Activated CD8-positive, alpha-beta memory T cell treated with anti-CD3 and anti-CD28 coated beads for 36 hours (primary cell): ENCODE measurements at regions not wholly inside any gene's neighbourhood (a gene's known extent, or its start where the extent isn't known, plus 50 kb on each side); places are given as distances from the start of the nearest gene placed in this dataset.

Experiments used
- CTCF ChIA-PET: fragments of 350-600 bp; sonication (Branson Sonifier 250); formaldehyde crosslinking; loops from one replicate; lab custom pipeline; 2021; ENCODE audit warnings: antibody characterized with exemption; lab: Charles Lee
- POLR2A ChIA-PET: fragments of 350-600 bp; sonication (Branson Sonifier 250); formaldehyde crosslinking; loops from one replicate; lab custom pipeline; 2021; ENCODE audit warnings: antibody characterized with exemption; lab: Charles Lee

DNA sequence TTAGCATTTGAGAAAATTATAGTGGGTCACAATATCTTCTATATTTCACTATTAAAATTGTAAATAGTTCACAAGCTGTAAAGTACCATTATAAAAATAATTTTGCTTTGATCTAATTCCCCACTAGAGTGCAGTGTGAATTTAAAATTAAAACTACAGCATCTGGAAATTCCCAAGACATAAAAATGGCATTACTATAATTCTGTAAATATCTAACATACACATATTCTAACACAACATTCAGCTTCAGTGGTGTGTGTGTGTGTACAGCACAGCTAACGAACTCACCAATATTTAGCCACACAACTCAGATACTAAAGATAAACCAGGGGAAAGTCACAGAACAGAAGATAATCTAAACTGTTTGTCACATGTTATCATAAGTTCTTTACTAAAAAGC lies 424.9 kb upstream of the ZNF385D start:
- ChIA-PET POLR2A (no interaction called here), CTCF (no interaction called here)

- ChIA-PET POLR2A (no interaction called here), CTCF (no interaction called here)
Observed at GRCh38 chr3:22176911-22177310, 425.9 kb upstream of the ZNF385D start.

GRCh38 chr3:22189616-22190015 lies 438.6 kb upstream of the ZNF385D start:
- POLR2A ChIA-PET: no interaction called here
- CTCF ChIA-PET: no interaction called here

DNA sequence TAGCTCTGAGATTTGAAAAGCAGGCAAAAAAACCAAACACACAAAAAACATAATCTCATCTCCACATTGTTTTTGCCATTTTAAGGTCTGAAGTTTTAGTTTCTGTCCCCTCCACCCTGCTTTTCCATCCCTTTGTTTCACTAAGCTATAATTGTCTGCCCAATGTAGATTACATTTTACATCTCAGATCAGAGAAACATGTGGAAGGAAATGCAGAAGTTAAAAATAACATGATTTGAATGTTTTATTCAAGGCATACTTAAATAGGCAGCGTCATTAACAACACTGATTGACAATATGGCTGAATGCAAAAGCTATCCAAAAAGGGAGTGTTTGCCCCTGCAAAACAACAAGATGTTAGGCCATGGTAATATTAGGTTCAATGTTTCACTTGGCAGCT lies 448.1 kb upstream of the ZNF385D start:
- POLR2A ChIA-PET: no interaction called here

GRCh38 chr3:22208844-22209243 lies 457.8 kb upstream of the ZNF385D start:
- CTCF ChIA-PET: no interaction called here

More for the DNA sequence above, 448.1 kb upstream of the ZNF385D start:
- CTCF ChIA-PET: no interaction called here

DNA sequence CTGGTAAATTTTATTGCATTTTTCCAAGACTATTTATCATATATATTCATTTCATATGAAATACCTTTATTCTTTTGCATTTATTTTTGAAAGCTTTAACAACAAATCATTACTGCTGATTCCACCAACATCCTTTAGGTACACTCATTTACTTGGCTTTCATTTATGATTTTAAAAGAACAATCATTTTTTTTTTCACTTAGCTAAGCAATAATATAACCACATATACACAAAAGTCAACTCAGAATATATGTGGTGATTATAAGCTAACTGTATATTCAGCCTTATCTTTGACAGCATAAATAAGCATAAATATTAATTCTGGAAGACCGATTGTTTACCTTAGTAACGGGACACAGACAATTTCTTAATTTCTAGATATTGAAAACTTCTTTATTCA lies 458.6 kb upstream of the ZNF385D start:
- ChIA-PET POLR2A (no interaction called here), CTCF (no interaction called here)

More at GRCh38 chr3:22208844-22209243, 457.8 kb upstream of the ZNF385D start:
- POLR2A ChIA-PET: no interaction called here

DNA sequence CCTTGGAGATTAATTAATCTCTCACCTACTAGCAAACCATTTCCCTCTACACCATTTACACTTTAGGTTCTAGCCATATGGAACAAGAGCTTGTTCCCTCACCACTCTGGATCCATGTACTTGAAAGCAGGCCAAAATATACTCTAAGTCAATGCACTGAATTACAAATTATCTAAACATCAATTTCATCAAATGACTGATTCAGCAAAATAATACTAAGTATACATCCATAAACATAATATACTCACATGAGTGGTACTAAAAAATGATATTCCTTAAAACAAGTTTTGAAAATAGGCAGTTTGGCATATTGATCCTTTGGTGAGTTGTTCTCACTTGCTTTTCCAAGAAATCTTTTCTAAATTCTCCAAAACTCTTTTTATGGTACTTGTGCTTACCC lies 459.7 kb upstream of the ZNF385D start:
- CTCF ChIA-PET: interaction anchor here (0.5 kb wide), 1 partner anchor 171 kb away, joined by 3 read pairs; no protein-coding TSS in a partner anchor
- POLR2A ChIA-PET: no interaction called here

DNA sequence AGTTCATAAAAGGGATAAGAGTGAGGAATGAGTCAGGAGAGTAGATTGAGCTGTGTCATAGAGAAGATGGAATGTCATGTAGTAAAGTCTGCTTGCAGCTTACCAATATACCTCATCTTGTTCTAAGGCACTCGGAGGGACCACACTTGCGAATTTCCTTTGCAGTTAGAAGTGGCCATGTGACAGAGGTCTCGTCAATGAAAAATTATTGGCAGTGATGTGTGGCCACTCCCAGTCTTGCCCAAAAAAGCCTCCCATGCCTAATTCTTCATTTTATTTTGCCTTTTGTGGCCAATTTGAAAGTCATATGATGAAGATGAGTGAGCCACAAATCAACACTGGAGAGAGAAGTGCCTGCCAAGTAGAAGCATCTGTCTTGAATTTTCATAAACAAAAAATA lies 465.6 kb upstream of the ZNF385D start:
- CTCF ChIA-PET: no interaction called here
- POLR2A ChIA-PET: no interaction called here

GRCh38 chr3:22225161-22225560 lies 474.2 kb upstream of the ZNF385D start:
- ChIA-PET POLR2A (no interaction called here), CTCF (no interaction called here)

- ChIA-PET POLR2A (no interaction called here), CTCF (no interaction called here)
Observed at GRCh38 chr3:22228705-22229104, 477.7 kb upstream of the ZNF385D start.

DNA sequence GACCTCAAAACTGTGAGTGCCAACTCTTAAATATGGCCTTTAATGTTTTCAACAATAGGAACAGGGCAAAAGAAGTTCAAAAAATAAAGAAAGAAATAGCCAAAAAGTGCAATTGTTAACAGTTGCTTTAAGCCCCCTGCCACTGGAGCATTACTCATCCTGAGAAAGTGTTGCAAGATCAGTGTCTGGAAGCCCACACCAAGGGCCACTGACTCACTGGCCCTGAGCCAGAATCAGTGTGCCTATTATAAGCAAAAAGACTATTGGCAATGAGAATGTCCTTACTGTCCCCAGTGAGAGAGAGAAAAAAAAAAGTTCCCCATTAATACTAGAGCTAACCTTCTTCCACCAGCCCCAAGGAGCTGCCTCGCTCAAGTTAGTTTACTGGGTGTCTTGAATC lies 480.1 kb upstream of the ZNF385D start:
- CTCF ChIA-PET: interaction anchor here (0.6 kb wide), 1 partner anchor 580 kb away, joined by 6 read pairs; no protein-coding TSS in a partner anchor
- POLR2A ChIA-PET: no interaction called here

DNA sequence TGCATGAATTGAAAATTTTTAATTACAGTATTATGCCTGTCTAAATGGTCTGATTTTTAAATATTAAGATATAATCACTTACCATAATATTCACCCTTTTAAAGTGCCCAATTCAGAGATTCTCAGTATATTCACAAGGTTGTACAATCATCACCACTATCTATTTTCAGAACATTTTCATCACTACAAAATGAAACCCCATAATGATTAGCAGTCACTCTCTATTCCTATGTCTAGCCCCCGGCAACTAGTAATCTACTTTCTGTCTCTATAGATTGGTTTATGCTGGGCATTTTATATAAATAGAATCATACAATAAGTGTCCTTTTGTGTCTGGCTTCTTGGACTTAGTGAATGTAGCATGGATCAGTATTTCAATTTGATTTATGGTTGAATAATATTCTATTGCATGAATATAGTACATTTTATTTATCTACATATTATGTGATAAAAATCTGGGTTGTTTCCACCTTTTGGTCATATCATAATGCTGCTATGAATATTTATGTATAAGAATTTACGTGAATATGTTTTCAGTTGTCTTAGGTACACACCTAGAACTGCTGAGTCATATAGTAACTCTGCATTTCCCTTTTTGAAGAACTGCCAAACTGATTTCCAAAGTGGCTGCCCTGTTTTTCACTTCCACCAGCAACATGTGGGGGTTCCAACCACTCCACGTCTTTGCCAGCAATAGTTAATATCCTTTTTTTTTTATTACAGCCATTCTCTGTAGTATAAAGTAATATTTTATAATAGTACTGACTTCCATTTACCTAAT lies 485.7 kb upstream of the ZNF385D start:
- ChIA-PET CTCF (no interaction called here), POLR2A (no interaction called here)

GRCh38 chr3:22239011-22239410 lies 488.0 kb upstream of the ZNF385D start:
- POLR2A ChIA-PET: no interaction called here
- CTCF ChIA-PET: no interaction called here

GRCh38 chr3:22241110-22241509 lies 490.1 kb upstream of the ZNF385D start:
- CTCF ChIA-PET: no interaction called here

DNA sequence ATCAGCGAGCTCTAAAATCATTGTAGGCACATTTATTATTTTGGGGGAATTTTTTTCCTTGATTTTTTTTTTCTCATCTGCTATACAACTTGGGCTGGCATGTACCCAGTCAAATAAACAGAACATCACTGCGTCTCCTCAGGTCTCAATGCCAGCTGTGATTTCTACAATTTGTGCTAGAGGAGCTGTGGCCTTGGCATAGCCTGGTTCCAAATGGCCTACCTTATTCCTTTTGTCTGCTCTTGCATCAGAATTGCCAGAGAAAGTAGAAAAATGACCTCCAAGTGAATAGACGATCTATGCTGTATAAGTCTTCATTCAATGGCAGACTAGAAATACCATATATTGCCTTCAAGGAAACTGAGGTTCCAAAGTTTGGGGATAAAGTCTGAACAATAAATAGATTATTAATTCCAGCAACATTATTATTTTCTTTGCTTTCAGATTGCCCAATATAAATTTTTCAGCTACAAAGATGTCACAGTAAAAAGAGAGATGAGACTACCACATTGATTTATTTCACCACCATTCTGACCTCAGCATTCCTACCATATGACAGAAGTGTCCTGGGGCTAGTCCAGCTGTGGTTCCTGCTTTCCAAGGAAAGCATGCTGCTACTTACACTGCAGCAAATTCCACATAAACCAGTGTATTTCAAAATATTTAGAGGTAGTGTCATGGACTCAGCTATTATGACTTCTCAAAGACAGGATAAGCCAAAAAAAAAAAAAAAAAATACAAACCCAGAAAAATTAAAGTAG lies 493.9 kb upstream of the ZNF385D start:
- ChIA-PET CTCF (no interaction called here), POLR2A (no interaction called here)

More at GRCh38 chr3:22241110-22241509, 490.1 kb upstream of the ZNF385D start:
- POLR2A ChIA-PET: no interaction called here

DNA sequence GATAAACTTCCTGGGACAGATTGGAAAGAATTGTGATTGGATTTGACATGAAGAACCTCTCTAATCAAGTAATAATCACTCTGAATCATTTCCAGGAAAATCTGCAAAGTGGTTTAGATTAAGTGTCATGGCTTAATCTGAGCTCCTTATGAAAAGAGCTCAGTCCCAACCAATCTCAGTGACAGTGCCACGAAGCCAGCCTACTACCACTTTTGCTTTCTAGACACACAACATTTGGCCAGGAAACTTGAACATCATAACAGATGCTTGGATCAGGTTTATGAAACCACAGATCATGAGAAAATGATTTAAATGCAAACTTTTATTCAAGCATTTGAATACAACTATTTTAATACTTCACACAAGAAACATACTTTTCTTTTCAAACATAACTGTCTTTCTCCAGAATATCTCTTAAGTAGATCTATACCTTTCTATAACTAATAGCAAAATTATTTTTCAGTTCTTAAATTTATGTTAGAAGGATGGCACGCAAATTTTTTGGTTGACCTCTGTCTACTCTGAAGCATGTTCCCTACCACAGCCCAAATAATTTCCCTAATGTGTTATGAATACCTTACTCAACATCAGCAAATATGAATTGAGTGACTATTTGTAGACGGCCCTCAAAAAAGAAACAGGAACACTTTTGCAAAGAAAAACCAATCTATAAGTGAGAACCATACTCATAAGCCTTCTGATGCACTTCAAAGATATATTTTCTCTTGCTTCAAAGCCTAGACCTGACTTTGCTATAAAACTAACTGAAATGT lies 495.0 kb upstream of the ZNF385D start:
- ChIA-PET POLR2A (no interaction called here), CTCF (no interaction called here)

GRCh38 chr3:22249658-22250057 lies 498.6 kb upstream of the ZNF385D start:
- CTCF ChIA-PET: interaction anchor here (0.6 kb wide), 1 partner anchor 67 kb away, joined by 3 read pairs; no protein-coding TSS in a partner anchor
- POLR2A ChIA-PET: no interaction called here

DNA sequence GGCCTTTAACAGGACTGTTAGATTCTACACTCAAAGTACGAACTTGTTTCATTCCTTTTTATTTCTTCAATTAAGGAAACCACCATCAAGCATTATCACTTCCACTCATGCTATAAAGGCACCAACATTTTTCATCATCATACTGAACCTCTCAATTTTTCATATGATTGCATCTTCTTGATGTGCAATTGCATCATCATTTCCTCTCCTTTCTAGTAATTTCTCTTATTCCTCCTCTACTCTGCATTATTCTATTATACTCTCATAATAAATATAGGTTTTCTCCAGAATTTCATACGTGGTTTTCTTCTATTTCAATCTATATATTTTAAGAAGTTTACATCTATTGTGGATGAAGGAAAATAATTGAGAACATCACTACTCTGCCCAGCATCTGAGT lies 506.2 kb upstream of the ZNF385D start:
- POLR2A ChIA-PET: no interaction called here

DNA sequence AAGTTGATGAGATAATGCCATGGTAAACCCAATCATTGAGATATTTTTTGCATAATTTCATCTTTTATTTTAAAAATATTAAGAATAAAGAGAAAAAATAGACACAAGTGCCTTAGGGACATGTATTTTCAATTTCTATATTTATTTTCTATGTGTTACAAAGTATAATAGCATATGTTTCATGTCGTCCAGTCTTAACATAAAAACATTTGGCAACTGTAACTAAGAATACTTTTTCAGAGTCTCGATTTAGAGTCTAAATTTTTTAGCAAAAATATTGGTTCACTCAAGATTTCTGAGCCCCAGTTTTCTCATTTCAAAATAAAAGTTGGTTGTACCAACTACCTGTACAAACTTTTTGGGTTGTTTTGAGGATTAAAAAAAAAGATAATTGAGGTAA lies 511.4 kb upstream of the ZNF385D start:
- CTCF ChIA-PET: no interaction called here
- POLR2A ChIA-PET: no interaction called here

More for the DNA sequence above, 506.2 kb upstream of the ZNF385D start:
- CTCF ChIA-PET: no interaction called here

DNA sequence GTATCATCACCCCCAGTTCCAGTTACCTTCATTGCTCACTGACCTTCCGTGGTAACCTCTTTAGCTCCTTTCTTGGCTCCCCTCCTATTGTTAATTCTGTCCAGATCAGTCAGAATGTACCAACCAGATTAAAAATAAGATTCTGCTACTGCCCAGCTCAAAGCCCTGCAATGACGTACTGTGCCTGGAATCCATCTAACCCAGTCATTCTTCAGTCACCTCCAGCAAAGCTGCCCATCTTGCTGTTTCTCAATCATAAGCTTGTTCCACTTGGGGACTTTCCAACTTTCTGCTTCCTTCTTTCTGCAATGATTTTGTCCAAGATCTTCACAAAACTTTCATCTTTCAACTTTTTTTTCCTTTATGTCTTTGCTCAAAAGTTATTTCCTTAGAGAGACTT lies 512.0 kb upstream of the ZNF385D start:
- CTCF ChIA-PET: no interaction called here
- POLR2A ChIA-PET: no interaction called here
